Thyroid gland (tissue), 4 donors: ENCODE measurements at regions not wholly inside any gene's neighbourhood (a gene's known extent, or its start where the extent isn't known, plus 50 kb on each side); places are given as distances from the start of the nearest gene placed in this dataset.
"Not testable (repeated sequence)": the region's sequence is repeated elsewhere in the genome, so short reads cannot be mapped to it uniquely, and the experiment has no call there.

ENCODE experiments used
- DNase-seq, 2 donors: peaks; one replicate each; pipeline ENCODE4 v3.0.0-alpha.2; 2019
- H3K27ac ChIP-seq, 3 donors: fragments of 200-600 bp; sonication (generic); 1 replicate in 2 of 3; 2 replicates in 1 of 3; pipeline ENCODE4 v1.5.1; 2016 to 2019; ENCODE audit warnings: mild to moderate bottlenecking in 1 of 3, moderate library complexity in 1 of 3
- H3K27me3 ChIP-seq: fragments of 200-600 bp; sonication (generic); one replicate; pipeline ENCODE4 v1.5.1; 2019
- H3K36me3 ChIP-seq, 2 donors: fragments of 200-600 bp; sonication (generic); one replicate each; pipeline ENCODE4 v1.5.1; 2016 to 2019
- H3K4me1 ChIP-seq, 2 donors: fragments of 200-600 bp; sonication (generic); one replicate each; pipeline ENCODE4 v1.5.1; 2017 to 2019
- H3K4me3 ChIP-seq, 3 donors: fragments of 200-600 bp; sonication (generic); replicated peaks in 1 of 3; 1 replicate in 2 of 3; 2 replicates in 1 of 3; pipeline ENCODE4 v1.5.1; 2016; ENCODE audit warnings: mild to moderate bottlenecking in 1 of 3
- H3K9me3 ChIP-seq: fragments of 200-600 bp; sonication (generic); one replicate; pipeline ENCODE4 v1.5.1; 2017
- WGBS, 2 donors: methylation state at CpG; one replicate each; pipeline ENCODE4 v1.1.5; 2017; 5-methylcytosine and 5-hydroxymethylcytosine counted together
- intact Hi-C: fragments of 100-400 bp; cut with DNase I; formaldehyde crosslinking; loops from one replicate; pipeline ENCODE4 v1.15.1; 2023
- TF ChIP-seq, protein P1 (sequence below), 6 experiments: fragments of 200-600 bp in 3 of 6; fragments of 450-650 bp in 3 of 6; sonication (generic) in 3 of 6; IDR thresholded peaks; one replicate each; pipeline ENCODE4 v1.5.1; 2016 to 2019; ENCODE audit warnings: antibody characterized with exemption in 6 of 6, mild to moderate bottlenecking in 2 of 6, inconsistent platforms in 1 of 6, moderate library complexity in 1 of 6

DNA sequence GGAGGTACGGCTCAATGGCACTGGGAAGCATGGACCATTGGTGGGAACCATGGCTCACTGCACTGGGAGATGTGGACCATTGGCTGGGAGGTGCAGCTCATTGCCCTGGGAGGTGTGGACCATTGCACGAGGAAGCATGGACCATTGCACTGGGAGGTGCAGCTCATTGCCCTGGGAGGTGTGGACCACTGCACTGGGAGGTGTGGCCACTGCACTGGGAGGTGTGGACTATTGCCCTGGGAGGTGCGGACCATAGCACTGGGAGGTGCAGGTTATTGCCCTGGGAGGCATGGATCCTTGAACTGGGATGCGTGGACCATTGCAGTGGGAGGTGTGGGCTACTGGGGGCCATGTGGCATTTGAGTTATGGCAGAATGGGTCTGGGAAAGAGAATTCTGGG, 195.4 kb upstream of the PLGLB1 start:
- H3K27me3 ChIP-seq, H3K4me1 ChIP-seq, H3K27ac ChIP-seq, DNase-seq, H3K9me3 ChIP-seq, H3K4me3 ChIP-seq, intact Hi-C loops, H3K36me3 ChIP-seq: not testable (repeated sequence)
- WGBS, 2 donors = 70% methylated on average over 2 of the region's 4 CpGs; no CpG with 5 or more reads in 1 of the 2 donors

- H3K36me3 ChIP-seq, H3K27ac ChIP-seq, H3K27me3 ChIP-seq, H3K9me3 ChIP-seq, H3K4me3 ChIP-seq, intact Hi-C loops, H3K4me1 ChIP-seq: not testable (repeated sequence)
- peak in 1 of 2 donors; percentile 65 for DNase-seq
- 0 to 6% methylated on average over 2 to 3 of the region's 21 CpGs for WGBS, 2 donors
- TF ChIP-seq, protein P1, sequence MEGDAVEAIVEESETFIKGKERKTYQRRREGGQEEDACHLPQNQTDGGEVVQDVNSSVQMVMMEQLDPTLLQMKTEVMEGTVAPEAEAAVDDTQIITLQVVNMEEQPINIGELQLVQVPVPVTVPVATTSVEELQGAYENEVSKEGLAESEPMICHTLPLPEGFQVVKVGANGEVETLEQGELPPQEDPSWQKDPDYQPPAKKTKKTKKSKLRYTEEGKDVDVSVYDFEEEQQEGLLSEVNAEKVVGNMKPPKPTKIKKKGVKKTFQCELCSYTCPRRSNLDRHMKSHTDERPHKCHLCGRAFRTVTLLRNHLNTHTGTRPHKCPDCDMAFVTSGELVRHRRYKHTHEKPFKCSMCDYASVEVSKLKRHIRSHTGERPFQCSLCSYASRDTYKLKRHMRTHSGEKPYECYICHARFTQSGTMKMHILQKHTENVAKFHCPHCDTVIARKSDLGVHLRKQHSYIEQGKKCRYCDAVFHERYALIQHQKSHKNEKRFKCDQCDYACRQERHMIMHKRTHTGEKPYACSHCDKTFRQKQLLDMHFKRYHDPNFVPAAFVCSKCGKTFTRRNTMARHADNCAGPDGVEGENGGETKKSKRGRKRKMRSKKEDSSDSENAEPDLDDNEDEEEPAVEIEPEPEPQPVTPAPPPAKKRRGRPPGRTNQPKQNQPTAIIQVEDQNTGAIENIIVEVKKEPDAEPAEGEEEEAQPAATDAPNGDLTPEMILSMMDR (IDR thresholded peaks at IDR 0.05) = peak in 4 of 6 experiments; percentile 7 to 52 (median 24)
These were observed 196.2 kb upstream of the PLGLB1 start for GRCh38 chr2:87217741-87218410.

DNA sequence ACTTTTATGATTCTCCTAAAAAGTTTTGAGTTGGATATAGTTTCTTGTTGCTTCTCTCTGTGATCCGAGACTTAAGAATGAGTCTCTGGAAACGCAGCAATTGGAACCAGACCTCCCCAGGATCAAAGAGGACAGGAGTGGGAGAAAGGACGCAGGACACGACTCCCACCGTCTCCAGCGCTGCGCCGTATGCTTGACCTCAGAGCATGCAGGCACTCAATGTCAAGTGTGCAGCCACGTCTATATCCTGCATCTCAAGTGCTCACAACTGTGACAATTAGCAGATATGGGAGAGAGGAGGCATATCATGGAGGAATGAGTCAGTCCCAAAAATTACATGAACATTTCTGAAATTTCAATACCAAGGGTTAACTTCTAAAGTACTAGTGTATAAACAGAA, 199.0 kb upstream of the PLGLB1 start:
- intact Hi-C loops, H3K27ac ChIP-seq: not testable (repeated sequence)

GRCh38 chr2:87222131-87222530, 200.5 kb upstream of the PLGLB1 start:
- H3K4me3 ChIP-seq, H3K4me1 ChIP-seq, DNase-seq, H3K27ac ChIP-seq, intact Hi-C loops, H3K27me3 ChIP-seq, H3K9me3 ChIP-seq, H3K36me3 ChIP-seq: not testable (repeated sequence)
- 82 to 97% methylated on average over 7 of the region's 7 CpGs for WGBS, 2 donors

More for the DNA sequence above, 199.0 kb upstream of the PLGLB1 start:
- H3K4me3 ChIP-seq, H3K4me1 ChIP-seq, H3K27me3 ChIP-seq, H3K9me3 ChIP-seq, DNase-seq, H3K36me3 ChIP-seq: not testable (repeated sequence)
- 37 to 41% methylated on average over 6 to 9 of the region's 9 CpGs for WGBS, 2 donors

DNA sequence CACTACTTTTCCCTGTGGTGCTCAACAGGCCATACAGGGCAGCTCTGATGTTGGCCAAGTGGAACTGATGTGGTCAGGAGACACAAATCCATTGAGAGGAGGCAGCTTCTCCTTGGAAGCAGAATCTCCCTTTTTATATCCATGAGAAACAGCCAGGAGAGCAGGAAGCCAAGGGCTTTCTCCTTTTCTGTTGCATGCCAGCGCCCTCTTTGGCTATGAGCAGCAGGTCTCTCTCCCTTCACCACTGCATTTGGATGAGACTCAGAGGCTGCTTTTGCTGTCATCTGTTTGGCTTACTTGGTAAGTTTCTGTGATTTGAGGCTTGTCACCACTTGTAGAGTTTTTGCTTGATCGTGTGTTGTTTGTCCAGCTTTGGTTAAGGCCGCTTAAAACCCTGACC, 202.2 kb upstream of the PLGLB1 start:
- H3K4me3 ChIP-seq, H3K36me3 ChIP-seq, intact Hi-C loops, H3K4me1 ChIP-seq, H3K9me3 ChIP-seq, DNase-seq, H3K27ac ChIP-seq, H3K27me3 ChIP-seq: not testable (repeated sequence)
- 31 to 68% methylated on average over 2 of the region's 3 CpGs for WGBS, 2 donors

DNA sequence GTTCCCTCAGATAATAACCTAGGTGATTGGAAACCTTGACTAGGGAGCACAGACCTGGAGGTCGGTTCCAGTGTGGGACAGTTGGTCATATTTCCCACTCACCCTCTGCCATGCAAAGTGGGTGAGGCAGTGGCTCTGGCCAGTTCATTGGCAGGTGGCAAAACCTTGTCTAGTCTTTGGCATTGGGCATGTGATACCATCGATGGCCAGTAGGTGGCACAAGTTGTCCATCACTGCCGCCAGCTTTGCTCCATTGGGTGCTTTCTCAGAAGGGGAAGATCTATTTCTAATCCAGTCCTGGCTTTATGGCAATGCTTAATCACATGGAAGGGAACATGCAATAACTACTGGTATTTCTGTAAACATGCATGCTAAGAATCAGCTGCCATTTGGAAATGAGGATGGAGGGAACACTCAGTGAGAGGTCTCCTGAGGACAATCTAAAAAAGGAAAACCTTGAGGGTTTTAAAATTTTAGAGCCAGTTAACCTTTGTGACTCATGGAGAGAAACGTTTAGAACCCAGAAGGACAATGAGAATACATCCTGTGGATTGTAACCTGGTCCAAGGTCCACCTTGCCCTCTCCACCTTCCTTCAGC, 207.5 kb upstream of the PLGLB1 start:
- H3K27ac ChIP-seq, intact Hi-C loops: not testable (repeated sequence)
- TF ChIP-seq, protein P1 (IDR thresholded peaks at IDR 0.05) = peak in 3 of 6 experiments; percentile 29 to 38 (median 38)

DNA sequence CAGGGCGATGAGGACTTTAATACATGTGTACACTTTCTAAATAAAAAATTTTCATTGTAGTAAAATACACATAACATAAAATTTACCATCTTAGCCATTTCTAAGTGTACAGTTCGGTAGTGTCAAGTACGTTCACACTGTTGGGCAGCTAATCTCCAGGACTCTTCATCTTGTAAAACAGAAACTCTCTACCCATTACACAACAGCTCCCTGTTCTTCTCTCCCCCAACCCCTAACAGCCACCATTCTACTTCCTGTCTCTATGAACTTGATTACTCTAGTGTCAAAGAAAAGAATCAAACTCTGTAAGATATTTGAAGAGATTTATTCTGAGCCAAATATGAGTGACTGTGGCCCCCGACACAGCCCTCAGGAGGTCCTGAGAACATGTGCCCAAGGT, 208.3 kb upstream of the PLGLB1 start:
- intact Hi-C loops, H3K4me1 ChIP-seq, DNase-seq, H3K27me3 ChIP-seq, H3K27ac ChIP-seq, H3K36me3 ChIP-seq, H3K4me3 ChIP-seq, H3K9me3 ChIP-seq: not testable (repeated sequence)
- 77% methylated on average over 4 of the region's 4 CpGs; no CpG with 5 or more reads in 1 of the 2 donors for WGBS, 2 donors

More for the DNA sequence above, 207.5 kb upstream of the PLGLB1 start:
- H3K36me3 ChIP-seq, H3K27me3 ChIP-seq, H3K4me3 ChIP-seq, H3K4me1 ChIP-seq, H3K9me3 ChIP-seq: not testable (repeated sequence)
- WGBS, 2 donors = 13% methylated on average over 2 of the region's 4 CpGs; no CpG with 5 or more reads in 1 of the 2 donors
- peak in 1 of 2 donors; percentile 10 for DNase-seq

GRCh38 chr2:87235333-87235981, 213.8 kb upstream of the PLGLB1 start:
- H3K27me3 ChIP-seq, H3K9me3 ChIP-seq, DNase-seq, H3K4me1 ChIP-seq, H3K4me3 ChIP-seq, H3K36me3 ChIP-seq, H3K27ac ChIP-seq, intact Hi-C loops: not testable (repeated sequence)
- no CpG with 5 or more reads among the region's 8 CpGs for WGBS, 2 donors

DNA sequence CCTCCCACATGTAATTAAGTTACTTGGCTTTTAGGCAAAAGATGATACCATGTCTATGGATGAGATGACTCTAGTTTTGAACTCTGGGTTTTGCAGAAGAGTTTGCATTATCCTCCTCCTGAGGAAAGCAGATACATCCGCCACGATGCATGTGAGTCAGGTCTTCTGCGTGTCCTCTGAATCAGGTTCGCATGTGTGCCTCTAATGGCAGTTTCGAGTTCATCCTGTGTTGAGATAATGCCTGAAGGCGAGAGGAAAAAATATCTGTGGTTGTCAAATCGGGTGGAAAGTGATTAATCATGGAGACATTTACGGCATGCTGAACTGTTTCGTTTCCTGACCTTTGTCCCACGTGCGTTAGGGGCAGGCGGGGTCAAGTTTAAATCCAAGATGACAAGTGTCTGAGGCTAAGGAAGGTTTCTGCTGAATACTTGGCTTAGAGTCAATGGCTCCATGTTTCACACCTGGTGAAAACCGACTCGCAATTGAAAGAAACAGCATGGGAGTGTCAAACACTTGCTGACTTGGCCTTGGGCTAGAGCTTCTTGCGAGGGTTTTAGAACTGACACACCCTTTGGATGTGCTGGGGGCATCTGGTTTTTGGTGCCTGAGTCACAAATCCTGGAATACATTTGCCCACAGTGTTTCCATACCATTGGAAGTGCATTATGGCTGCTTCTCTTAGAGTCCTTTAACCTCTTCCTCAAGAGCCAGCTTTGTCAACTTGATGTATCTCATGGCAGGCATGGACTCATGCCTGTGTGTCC, 216.1 kb upstream of the PLGLB1 start:
- H3K4me1 ChIP-seq, H3K27ac ChIP-seq, H3K9me3 ChIP-seq, H3K4me3 ChIP-seq, H3K27me3 ChIP-seq, H3K36me3 ChIP-seq, DNase-seq, intact Hi-C loops: not testable (repeated sequence)
- 75 to 94% methylated on average over 9 to 10 of the region's 15 CpGs for WGBS, 2 donors
